Sigmoid colon (tissue), 3 donors: ENCODE measurements at regions not wholly inside any gene's neighbourhood (a gene's known extent, or its start where the extent isn't known, plus 50 kb on each side); places are given as distances from the start of the nearest gene placed in this dataset.

Experiments used
- CTCF ChIP-seq, 4 experiments: fragments of 450-650 bp in 3 of 4; fragments of 200-600 bp in 1 of 4; IDR thresholded peaks; one replicate each; pipeline ENCODE4 v1.5.1; 2016 to 2019; ENCODE audit warnings: antibody characterized with exemption in 4 of 4, mild to moderate bottlenecking in 3 of 4, moderate library complexity in 2 of 4
- POLR2A ChIP-seq, 2 donors: fragments of 450-650 bp; IDR thresholded peaks; one replicate each; pipeline ENCODE4 v1.6.1; 2016; ENCODE audit warnings: antibody characterized with exemption in 2 of 2, mild to moderate bottlenecking in 2 of 2, moderate library complexity in 2 of 2

- TF ChIP-seq CTCF (IDR thresholded peaks at IDR 0.05) (no peak), POLR2A (IDR thresholded peaks at IDR 0.05) (no peak)
Observed at GRCh38 chr9:86893811-86894490, 53.4 kb downstream of the GAS1 start.
